HEK293 (cell line): ENCODE measurements at regions not wholly inside any gene's neighbourhood (a gene's known extent, or its start where the extent isn't known, plus 50 kb on each side); places are given as distances from the start of the nearest gene placed in this dataset.

Experiments
- CTCF ChIA-PET: fragments of 350-600 bp; formaldehyde crosslinking; extraction: SDS; loops from one replicate; lab custom pipeline; 2021; ENCODE audit warnings: antibody characterized with exemption; lab: Yijun Ruan, JAX
- POLR2A ChIA-PET: fragments of 300-600 bp; formaldehyde crosslinking; extraction: SDS; loops from one replicate; lab custom pipeline; 2020; ENCODE audit warnings: antibody characterized with exemption, inconsistent platforms; lab: Yijun Ruan, JAX
- H3K27ac ChIP-seq: fragments of 200-500 bp; sonication (Bioruptor generic); 2 replicates; pipeline ENCODE4 v1.5.1; 2014; ENCODE audit warnings: low read depth, low read length, control low read depth, inconsistent platforms; ENCODE audit errors: extremely low read depth
- H3K36me3 ChIP-seq, 2 experiments: fragments of 200-500 bp in 1 of 2; sonication (Bioruptor generic) in 1 of 2; 1 replicate in 1 of 2; 2 replicates in 1 of 2; pipeline ENCODE4 v1.5.1; 2014 to 2017; ENCODE audit warnings: inconsistent platforms in 2 of 2, low read length in 2 of 2; ENCODE audit not compliant: control insufficient read depth in 2 of 2, insufficient read depth in 1 of 2
- H3K4me1 ChIP-seq: fragments of 200-500 bp; sonication (Bioruptor generic); 2 replicates; pipeline ENCODE4 v1.5.1; 2014; ENCODE audit warnings: mild to moderate bottlenecking, low read length, inconsistent platforms; ENCODE audit not compliant: control insufficient read depth, insufficient read depth
- H3K4me3 ChIP-seq: 2 replicates; pipeline ENCODE4 v1.5.1; 2011; ENCODE audit warnings: low read depth, mild to moderate bottlenecking, control low read depth, low read length, moderate library complexity
- H3K9me3 ChIP-seq: fragments of 200-500 bp; sonication (Bioruptor generic); 2 replicates; pipeline ENCODE4 v1.5.1; 2014; ENCODE audit warnings: low read depth, low read length, inconsistent platforms; ENCODE audit not compliant: control insufficient read depth, insufficient read depth
- EGR2 ChIP-seq: fragments of 450-650 bp; formaldehyde crosslinking; IDR thresholded peaks from 2 replicates; pipeline ENCODE4 v1.5.1; 2016; ENCODE audit warnings: low read depth, missing biosample characterization, missing genetic modification characterization
- GLI2 ChIP-seq: fragments of 450-650 bp; formaldehyde crosslinking; IDR thresholded peaks from 2 replicates; pipeline ENCODE4; 2017; ENCODE audit warnings: missing biosample characterization, missing genetic modification characterization, low read depth, borderline replicate concordance
- KLF1 ChIP-seq: fragments of 450-650 bp; formaldehyde crosslinking; IDR thresholded peaks from 2 replicates; pipeline ENCODE4 v1.5.1; 2016; ENCODE audit warnings: missing biosample characterization, missing genetic modification characterization
- TSHZ1 ChIP-seq: fragments of 450-650 bp; formaldehyde crosslinking; IDR thresholded peaks from 2 replicates; pipeline ENCODE4 v1.5.1; 2016; ENCODE audit warnings: missing biosample characterization, missing genetic modification characterization, borderline replicate concordance
- YY2 ChIP-seq: fragments of 450-650 bp; formaldehyde crosslinking; IDR thresholded peaks from 2 replicates; pipeline ENCODE4 v1.5.1; 2016; ENCODE audit warnings: missing biosample characterization, missing genetic modification characterization
- ZEB2 ChIP-seq: fragments of 450-650 bp; formaldehyde crosslinking; IDR thresholded peaks from 2 replicates; pipeline ENCODE4 v1.5.1; 2016; ENCODE audit warnings: missing biosample characterization, missing genetic modification characterization
- ZFHX2 ChIP-seq: fragments of 450-650 bp; formaldehyde crosslinking; conservative IDR thresholded peaks from 2 replicates; pipeline ENCODE4 v1.5.1; 2016; ENCODE audit warnings: missing biosample characterization, missing genetic modification characterization
- ZIC2 ChIP-seq: fragments of 450-650 bp; formaldehyde crosslinking; IDR thresholded peaks from 2 replicates; pipeline ENCODE4 v1.5.1; 2016; ENCODE audit warnings: missing biosample characterization, missing genetic modification characterization
- ZNF214 ChIP-seq: fragments of 450-650 bp; formaldehyde crosslinking; IDR thresholded peaks from 2 replicates; pipeline ENCODE4 v1.5.1; 2017; ENCODE audit warnings: missing biosample characterization, mild to moderate bottlenecking, missing genetic modification characterization, borderline replicate concordance
- ZNF23 ChIP-seq: fragments of 450-650 bp; formaldehyde crosslinking; IDR thresholded peaks from 2 replicates; pipeline ENCODE4 v1.5.1; 2016; ENCODE audit warnings: missing biosample characterization, missing genetic modification characterization, borderline replicate concordance
- ZNF549 ChIP-seq: fragments of 450-650 bp; IDR thresholded peaks from 2 replicates; pipeline ENCODE4 v1.5.1; 2018; ENCODE audit warnings: missing biosample characterization, missing genetic modification characterization, mild to moderate bottlenecking, inconsistent platforms, moderate library complexity
- ZNF555 ChIP-seq: fragments of 450-650 bp; formaldehyde crosslinking; conservative IDR thresholded peaks from 2 replicates; pipeline ENCODE4 v1.5.1; 2017; ENCODE audit warnings: missing biosample characterization, mild to moderate bottlenecking, missing genetic modification characterization, inconsistent platforms
- ZNF629 ChIP-seq: fragments of 450-650 bp; formaldehyde crosslinking; IDR thresholded peaks from 2 replicates; pipeline ENCODE4 v1.5.1; 2017; ENCODE audit warnings: missing biosample characterization, missing genetic modification characterization
- ZNF776 ChIP-seq: fragments of 450-650 bp; formaldehyde crosslinking; IDR thresholded peaks from 2 replicates; pipeline ENCODE4 v1.5.0; 2017; ENCODE audit warnings: missing biosample characterization, missing genetic modification characterization, borderline replicate concordance
- TF ChIP-seq, protein P1 (sequence below): fragments of 450-650 bp; formaldehyde crosslinking; IDR thresholded peaks from 2 replicates; pipeline ENCODE4 v1.5.1; 2016; ENCODE audit warnings: missing biosample characterization, missing genetic modification characterization
- TF ChIP-seq, protein P2 (sequence below): fragments of 450-650 bp; formaldehyde crosslinking; IDR thresholded peaks from 2 replicates; pipeline ENCODE4 v1.5.1; 2016; ENCODE audit warnings: missing biosample characterization, missing genetic modification characterization

- TF ChIP-seq TSHZ1 (tag by site-specific recombination) (no peak), ZEB2 (no peak)
- TF ChIP-seq, all 188 proteins: peak for 0
Observed at GRCh38 chr1:47554901-47555300, 117.1 kb downstream of the FOXD2 start (continued).

DNA sequence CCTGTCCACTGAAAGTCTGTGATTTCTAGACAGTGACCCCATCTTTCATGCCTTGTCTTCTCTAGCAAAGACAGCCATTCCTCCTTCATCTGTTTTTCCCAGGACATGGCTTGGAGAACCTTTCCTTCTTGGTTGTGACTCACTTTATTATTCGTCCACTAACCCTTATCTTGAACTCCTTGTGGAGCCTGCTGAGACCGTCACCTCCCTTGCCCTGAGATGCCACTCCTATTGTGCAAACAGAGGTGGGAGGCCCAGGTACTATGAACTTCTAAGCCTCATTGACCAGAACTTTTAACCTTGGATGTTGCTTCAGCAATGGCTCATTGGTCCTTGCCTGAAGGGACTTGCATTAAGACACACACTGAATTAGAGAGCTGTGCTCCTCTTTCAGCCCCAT lies 117.5 kb downstream of the FOXD2 start:
- POLR2A ChIA-PET = no interaction called here
- 0 out of 2 replicates have a peak, but pooled peaks cover 5% of the 10 kb centered on the region for H3K4me1 ChIP-seq
- H3K27ac ChIP-seq = no peak overlapping the region
- CTCF ChIA-PET = interaction anchor here (1.5 kb wide), 1 partner anchor 14 kb away, joined by 8 read pairs; no protein-coding TSS in a partner anchor
- H3K9me3 ChIP-seq = no peaks in the 10 kb centered on the region
- TF ChIP-seq EGR2 (tag by site-specific recombination) (peak; percentile 69; the same call in 1 of the 2 replicates), KLF1 (peak; percentile 64), ZNF23 (tag by site-specific recombination) (no peak), ZNF776 (tag by site-specific recombination) (no peak), ZNF214 (no peak), TSHZ1 (tag by site-specific recombination) (no peak), GLI2 (no peak), ZNF549 (no peak), ZNF629 (tag by site-specific recombination) (no peak), ZFHX2 (tag by site-specific recombination) (peak; percentile 52; the same call in 1 of the 2 replicates), YY2 (tag by site-specific recombination) (no peak), ZIC2 (tag by site-specific recombination) (peak; percentile 25; the same call in 1 of the 2 replicates), ZNF555 (tag by site-specific recombination) (no peak)
- TF ChIP-seq, protein P1, sequence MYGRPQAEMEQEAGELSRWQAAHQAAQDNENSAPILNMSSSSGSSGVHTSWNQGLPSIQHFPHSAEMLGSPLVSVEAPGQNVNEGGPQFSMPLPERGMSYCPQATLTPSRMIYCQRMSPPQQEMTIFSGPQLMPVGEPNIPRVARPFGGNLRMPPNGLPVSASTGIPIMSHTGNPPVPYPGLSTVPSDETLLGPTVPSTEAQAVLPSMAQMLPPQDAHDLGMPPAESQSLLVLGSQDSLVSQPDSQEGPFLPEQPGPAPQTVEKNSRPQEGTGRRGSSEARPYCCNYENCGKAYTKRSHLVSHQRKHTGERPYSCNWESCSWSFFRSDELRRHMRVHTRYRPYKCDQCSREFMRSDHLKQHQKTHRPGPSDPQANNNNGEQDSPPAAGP (tag by site-specific recombination) = peak; percentile 86
- TF ChIP-seq, protein P2, sequence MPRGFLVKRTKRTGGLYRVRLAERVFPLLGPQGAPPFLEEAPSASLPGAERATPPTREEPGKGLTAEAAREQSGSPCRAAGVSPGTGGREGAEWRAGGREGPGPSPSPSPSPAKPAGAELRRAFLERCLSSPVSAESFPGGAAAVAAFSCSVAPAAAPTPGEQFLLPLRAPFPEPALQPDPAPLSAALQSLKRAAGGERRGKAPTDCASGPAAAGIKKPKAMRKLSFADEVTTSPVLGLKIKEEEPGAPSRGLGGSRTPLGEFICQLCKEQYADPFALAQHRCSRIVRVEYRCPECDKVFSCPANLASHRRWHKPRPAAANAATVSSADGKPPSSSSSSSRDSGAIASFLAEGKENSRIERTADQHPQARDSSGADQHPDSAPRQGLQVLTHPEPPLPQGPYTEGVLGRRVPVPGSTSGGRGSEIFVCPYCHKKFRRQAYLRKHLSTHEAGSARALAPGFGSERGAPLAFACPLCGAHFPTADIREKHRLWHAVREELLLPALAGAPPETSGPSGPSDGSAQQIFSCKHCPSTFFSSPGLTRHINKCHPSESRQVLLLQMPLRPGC (tag by site-specific recombination) = no peak
- no peak overlapping the region for H3K4me3 ChIP-seq
- H3K36me3 ChIP-seq = no peaks in the 10 kb centered on the region
